Activated T-cell treated with anti-CD3 and anti-CD28 coated beads, Interleukin-2, amount 50 U/mL, for 72 hours (primary cell): ENCODE measurements at regions not wholly inside any gene's neighbourhood (a gene's known extent, or its start where the extent isn't known, plus 50 kb on each side); places are given as distances from the start of the nearest gene placed in this dataset.
"Not testable (repeated sequence)": the region's sequence is repeated elsewhere in the genome, so short reads cannot be mapped to it uniquely, and the experiment has no call there.

ENCODE experiments used
- ATAC-seq, 2 donors: fragments of 150-1000 bp; cut with Tn5 transposase; replicated peaks in 1 of 2; 2 replicates each; pipeline ENCODE4 v1.10.0; 2021; ENCODE audit warnings: moderate library complexity in 2 of 2, mild to moderate bottlenecking in 1 of 2
- DNase-seq, 2 donors: peaks; one replicate each; pipeline ENCODE4 v3.0.0; 2021 to 2022; ENCODE audit warnings: mixed read lengths in 1 of 2
- H3K27ac Mint-ChIP-seq: one replicate; pipeline ENCODE4 v1.8.0; 2022; ENCODE audit warnings: mild to moderate bottlenecking, moderate library complexity, mixed read lengths
- H3K27me3 Mint-ChIP-seq: one replicate; pipeline ENCODE4 v1.8.0; 2022; ENCODE audit warnings: low read depth, mixed read lengths
- H3K36me3 Mint-ChIP-seq, 2 donors: one replicate each; pipeline ENCODE4 v1.8.0; 2022; ENCODE audit warnings: mixed read lengths in 2 of 2, mild to moderate bottlenecking in 1 of 2; ENCODE audit not compliant: insufficient read depth in 2 of 2
- H3K4me1 Mint-ChIP-seq: one replicate; pipeline ENCODE4 v1.8.0; 2022; ENCODE audit warnings: low read depth, mixed read lengths
- H3K4me3 Mint-ChIP-seq, 2 donors: one replicate each; pipeline ENCODE4 v1.8.0; 2022; ENCODE audit warnings: mild to moderate bottlenecking in 2 of 2, mixed read lengths in 2 of 2, moderate library complexity in 2 of 2
- H3K9me3 Mint-ChIP-seq, 2 donors: one replicate each; pipeline ENCODE4 v1.8.0; 2022; ENCODE audit warnings: mixed read lengths in 2 of 2

- no peak for ATAC-seq
Measured at GRCh38 chr4:138599965-138600364, 357.8 kb upstream of the SLC7A11 start.

DNA sequence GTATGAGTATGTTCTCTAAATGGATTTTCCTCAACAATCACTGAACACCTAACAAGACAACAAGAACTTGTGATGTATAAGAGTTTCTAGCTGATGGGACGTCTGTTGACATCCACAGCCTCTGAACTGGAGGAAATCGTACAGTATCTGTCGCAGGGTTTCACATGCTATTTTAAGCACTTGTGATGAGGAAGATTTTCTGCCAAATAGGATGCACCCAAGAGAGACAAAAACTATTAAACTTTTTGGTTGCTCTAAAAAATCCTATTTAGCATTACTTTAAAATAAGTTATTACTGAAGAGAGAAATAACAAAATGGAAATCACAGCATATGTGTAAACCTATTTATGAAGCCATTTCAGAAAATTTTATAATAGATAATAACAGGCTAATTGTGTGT is 356.1 kb upstream of the SLC7A11 start:
- no peaks in the 10 kb centered on the region for H3K27me3 Mint-ChIP-seq
- no peak for DNase-seq
- no peak for ATAC-seq
- H3K4me3 Mint-ChIP-seq = no peak overlapping the region
- H3K27ac Mint-ChIP-seq = no peak overlapping the region
- no peaks in the 10 kb centered on the region for H3K36me3 Mint-ChIP-seq
- H3K9me3 Mint-ChIP-seq = peaks cover 2 to 9% of the 10 kb centered on the region in 2 donors
- H3K4me1 Mint-ChIP-seq = no peaks in the 10 kb centered on the region

More at GRCh38 chr4:138599965-138600364, 357.8 kb upstream of the SLC7A11 start:
- no peaks in the 10 kb centered on the region for H3K4me1 Mint-ChIP-seq
- H3K9me3 Mint-ChIP-seq = peaks cover 2 to 9% of the 10 kb centered on the region in 2 donors
- no peak overlapping the region for H3K4me3 Mint-ChIP-seq
- H3K27me3 Mint-ChIP-seq = no peaks in the 10 kb centered on the region
- H3K36me3 Mint-ChIP-seq = no peaks in the 10 kb centered on the region
- no peak for DNase-seq
- no peak overlapping the region for H3K27ac Mint-ChIP-seq

GRCh38 chr4:138596896-138597295 is 354.7 kb upstream of the SLC7A11 start:
- Mint-ChIP-seq H3K4me3 (no peak overlapping the region), H3K36me3 (no peaks in the 10 kb centered on the region), H3K27me3 (peaks cover 7% of the 10 kb centered on the region), H3K27ac (no peak overlapping the region), H3K4me1 (no peaks in the 10 kb centered on the region), H3K9me3 (peaks cover 2 to 11% of the 10 kb centered on the region in 2 donors)
- ATAC-seq = no peak
- no peak for DNase-seq

DNA sequence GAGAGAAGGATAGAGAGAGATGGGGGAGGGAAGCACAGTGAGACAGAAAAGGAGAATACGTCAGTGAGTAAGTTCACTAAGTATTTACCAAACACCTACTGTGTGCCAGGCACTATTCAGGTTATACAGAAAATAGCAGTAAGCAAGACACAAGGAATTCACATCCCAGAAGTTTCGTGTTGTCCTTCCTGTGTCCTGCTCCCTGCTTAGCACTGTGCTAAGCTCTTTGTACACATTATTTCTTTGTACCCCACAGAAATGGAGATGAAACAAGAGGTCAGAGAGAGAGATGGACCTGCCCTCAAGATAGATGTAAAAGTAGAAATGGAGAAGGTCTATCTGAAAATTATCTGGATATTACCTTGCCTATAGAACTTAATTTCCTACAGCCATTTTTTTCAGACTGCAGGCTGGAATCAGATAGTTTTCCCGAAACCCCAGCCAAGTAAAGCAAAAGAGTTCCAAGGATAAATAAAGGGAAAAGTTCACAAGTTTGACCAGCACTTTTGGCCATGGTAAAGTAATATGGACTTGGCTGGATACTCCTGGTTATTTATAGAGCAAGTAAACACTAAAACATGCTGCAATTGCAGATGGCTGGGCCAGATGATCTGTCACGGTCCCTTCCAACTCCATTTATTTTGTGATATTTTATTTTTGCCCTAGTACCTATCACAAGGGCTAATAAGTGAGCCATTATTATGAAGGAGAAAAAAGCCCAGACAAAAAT is 353.7 kb upstream of the SLC7A11 start:
- ATAC-seq (no peak), DNase-seq (no peak)
- Mint-ChIP-seq H3K27ac (no peak overlapping the region), H3K4me3 (no peak overlapping the region), H3K4me1 (no peaks in the 10 kb centered on the region), H3K36me3 (no peaks in the 10 kb centered on the region), H3K27me3 (peaks cover 8% of the 10 kb centered on the region), H3K9me3 (peaks cover 0 to 9% of the 10 kb centered on the region in 2 donors)

GRCh38 chr4:138595171-138595570 is 353.0 kb upstream of the SLC7A11 start:
- Mint-ChIP-seq H3K27ac (no peak overlapping the region), H3K27me3 (peaks cover 8% of the 10 kb centered on the region), H3K9me3 (peaks cover 0 to 6% of the 10 kb centered on the region in 2 donors), H3K36me3 (no peaks in the 10 kb centered on the region), H3K4me3 (no peak overlapping the region), H3K4me1 (no peaks in the 10 kb centered on the region)
- ATAC-seq (no peak), DNase-seq (no peak)

GRCh38 chr4:138592796-138593195 is 350.6 kb upstream of the SLC7A11 start:
- peaks cover 0 to 2% of the 10 kb centered on the region in 2 donors for H3K9me3 Mint-ChIP-seq
- H3K27me3 Mint-ChIP-seq = peaks cover 8% of the 10 kb centered on the region
- ATAC-seq = no peak
- H3K4me1 Mint-ChIP-seq = no peaks in the 10 kb centered on the region
- H3K4me3 Mint-ChIP-seq = no peak overlapping the region
- no peak for DNase-seq
- no peaks in the 10 kb centered on the region for H3K36me3 Mint-ChIP-seq
- no peak overlapping the region for H3K27ac Mint-ChIP-seq

GRCh38 chr4:138591808-138592207 is 349.7 kb upstream of the SLC7A11 start:
- Mint-ChIP-seq H3K4me3 (no peak overlapping the region), H3K36me3 (no peaks in the 10 kb centered on the region)
- ATAC-seq = no peak

DNA sequence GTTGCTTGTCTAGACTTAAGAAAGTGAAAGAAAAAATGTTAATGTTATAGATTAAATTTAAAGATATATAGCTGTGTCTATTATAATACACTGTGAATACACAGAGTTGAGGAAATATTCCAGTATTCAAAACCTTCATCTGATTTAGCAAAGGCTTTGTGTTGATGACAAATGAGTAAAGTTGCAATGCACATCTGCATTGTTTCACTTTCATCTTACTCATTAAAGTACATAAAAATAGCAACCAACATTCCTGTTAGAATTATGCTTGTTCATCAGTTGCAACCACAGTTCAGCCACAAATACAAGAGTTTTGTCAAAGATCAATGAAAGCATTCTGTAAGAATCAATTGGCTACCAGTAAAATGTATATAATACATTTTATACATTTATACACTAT is 346.4 kb upstream of the SLC7A11 start:
- DNase-seq (no peak), ATAC-seq (no peak)
- no peak overlapping the region for H3K4me3 Mint-ChIP-seq
- H3K9me3 Mint-ChIP-seq = peaks cover 3 to 7% of the 10 kb centered on the region in 2 donors
- H3K27ac Mint-ChIP-seq = no peak overlapping the region
- H3K4me1 Mint-ChIP-seq = no peaks in the 10 kb centered on the region
- H3K27me3 Mint-ChIP-seq = peaks cover 8% of the 10 kb centered on the region
- H3K36me3 Mint-ChIP-seq = no peaks in the 10 kb centered on the region

More at GRCh38 chr4:138591808-138592207, 349.7 kb upstream of the SLC7A11 start:
- Mint-ChIP-seq H3K9me3 (peaks cover 0 to 2% of the 10 kb centered on the region in 2 donors), H3K27ac (no peak overlapping the region), H3K4me1 (no peaks in the 10 kb centered on the region), H3K27me3 (peaks cover 8% of the 10 kb centered on the region)
- DNase-seq = no peak

DNA sequence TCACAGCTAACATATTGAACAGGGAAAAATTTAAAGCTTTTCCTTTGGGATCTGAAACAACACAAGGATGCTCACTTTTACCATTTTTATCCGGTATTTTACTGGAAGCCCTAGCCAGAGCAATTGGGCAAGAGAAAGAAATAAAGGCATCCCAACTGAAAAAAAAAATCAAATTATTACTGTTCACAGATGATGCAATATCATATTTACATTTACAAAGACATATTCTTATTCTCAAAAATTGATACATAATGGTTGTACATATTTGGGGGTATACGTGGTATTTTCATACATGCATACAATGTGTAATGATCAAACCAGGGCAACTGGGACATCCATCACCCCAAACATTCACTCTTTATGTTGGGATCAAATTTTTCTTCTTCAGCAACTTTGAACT is 337.0 kb upstream of the SLC7A11 start:
- H3K36me3 Mint-ChIP-seq = peaks cover 0 to 2% of the 10 kb centered on the region in 2 donors
- peaks cover 8 to 13% of the 10 kb centered on the region in 2 donors for H3K9me3 Mint-ChIP-seq
- ATAC-seq (no peak), DNase-seq (no peak)
- H3K4me1 Mint-ChIP-seq = no peaks in the 10 kb centered on the region
- H3K27ac Mint-ChIP-seq = no peak overlapping the region
- no peaks in the 10 kb centered on the region for H3K27me3 Mint-ChIP-seq
- H3K4me3 Mint-ChIP-seq = no peak overlapping the region

GRCh38 chr4:138577826-138578225 is 335.7 kb upstream of the SLC7A11 start:
- H3K4me3 Mint-ChIP-seq, ATAC-seq, H3K27me3 Mint-ChIP-seq, H3K27ac Mint-ChIP-seq, H3K36me3 Mint-ChIP-seq, H3K4me1 Mint-ChIP-seq, DNase-seq: not testable (repeated sequence)
- H3K9me3 Mint-ChIP-seq = peaks cover 8 to 13% of the 10 kb centered on the region in 2 donors

DNA sequence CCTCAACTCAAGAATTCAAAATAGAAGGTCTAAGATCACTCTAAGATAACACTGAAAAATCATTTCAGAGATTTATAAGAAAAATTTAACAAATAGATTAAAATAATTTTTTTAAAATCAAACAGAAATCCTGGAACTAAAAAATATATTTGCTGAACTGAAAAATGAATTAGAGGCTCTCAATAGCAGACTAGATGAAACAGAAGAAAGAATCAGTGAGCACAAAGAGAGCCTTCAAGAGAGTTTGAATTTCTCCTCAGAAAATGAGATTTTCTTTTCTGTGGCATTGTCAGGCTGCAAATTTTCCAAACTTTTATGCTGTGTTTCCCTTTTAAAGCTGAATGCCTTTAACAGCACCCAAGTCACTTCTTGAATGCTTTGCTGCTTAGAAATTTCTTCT is 335.0 kb upstream of the SLC7A11 start:
- Mint-ChIP-seq H3K4me3 (no peak overlapping the region), H3K36me3 (peaks cover 0 to 2% of the 10 kb centered on the region in 2 donors), H3K27me3 (no peaks in the 10 kb centered on the region), H3K9me3 (peaks cover 8 to 14% of the 10 kb centered on the region in 2 donors), H3K4me1 (no peaks in the 10 kb centered on the region), H3K27ac (no peak overlapping the region)
- no peak for DNase-seq
- no peak for ATAC-seq

DNA sequence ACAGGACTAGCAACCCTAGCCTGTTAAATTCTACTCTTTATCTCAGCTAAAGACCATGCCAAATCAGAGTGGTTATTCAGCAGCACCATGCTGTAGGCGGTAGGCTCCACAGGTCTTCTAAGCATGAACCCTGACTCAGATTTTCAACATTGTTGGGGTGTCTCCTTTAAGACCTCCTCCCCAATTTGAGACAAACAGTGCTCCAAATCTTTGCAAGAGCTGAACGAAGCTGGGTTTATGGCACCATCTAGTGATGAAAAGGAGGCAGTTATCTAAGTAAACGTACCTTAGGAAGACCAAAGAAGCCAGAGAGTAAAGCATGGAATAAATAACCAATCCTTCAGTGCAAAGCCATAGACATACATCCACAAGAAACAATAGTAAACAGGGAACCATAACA is 334.5 kb upstream of the SLC7A11 start:
- ATAC-seq = no peak

DNA sequence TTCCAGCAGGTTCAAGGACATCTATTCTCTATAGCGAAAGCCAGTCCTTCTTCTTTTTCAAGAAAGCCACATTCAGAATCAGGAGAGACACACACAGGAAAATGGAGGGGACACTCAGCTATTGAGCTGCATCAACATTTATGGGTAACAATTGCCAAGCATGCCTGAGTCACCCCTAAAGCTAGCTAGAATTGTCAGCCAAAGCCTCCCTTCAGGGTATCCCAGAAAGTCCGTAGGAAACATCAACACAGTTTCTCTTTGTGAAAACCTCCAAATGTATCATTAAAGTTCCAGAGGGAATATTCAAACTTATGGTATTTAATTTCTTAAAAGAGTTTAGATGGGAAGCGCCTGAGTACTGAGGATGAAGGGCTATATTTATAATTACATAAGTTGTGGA is 331.1 kb upstream of the SLC7A11 start:
- Mint-ChIP-seq H3K9me3 (peaks cover 9 to 13% of the 10 kb centered on the region in 2 donors), H3K4me3 (no peak overlapping the region), H3K4me1 (no peaks in the 10 kb centered on the region), H3K27ac (no peak overlapping the region), H3K27me3 (no peaks in the 10 kb centered on the region), H3K36me3 (peaks cover 0 to 2% of the 10 kb centered on the region in 2 donors)
- ATAC-seq = no peak
- no peak for DNase-seq

More for the DNA sequence above, 334.5 kb upstream of the SLC7A11 start:
- Mint-ChIP-seq H3K36me3 (peaks cover 0 to 2% of the 10 kb centered on the region in 2 donors), H3K4me3 (no peak overlapping the region), H3K9me3 (peaks cover 8 to 14% of the 10 kb centered on the region in 2 donors), H3K27ac (no peak overlapping the region), H3K27me3 (no peaks in the 10 kb centered on the region), H3K4me1 (no peaks in the 10 kb centered on the region)
- DNase-seq = no peak

DNA sequence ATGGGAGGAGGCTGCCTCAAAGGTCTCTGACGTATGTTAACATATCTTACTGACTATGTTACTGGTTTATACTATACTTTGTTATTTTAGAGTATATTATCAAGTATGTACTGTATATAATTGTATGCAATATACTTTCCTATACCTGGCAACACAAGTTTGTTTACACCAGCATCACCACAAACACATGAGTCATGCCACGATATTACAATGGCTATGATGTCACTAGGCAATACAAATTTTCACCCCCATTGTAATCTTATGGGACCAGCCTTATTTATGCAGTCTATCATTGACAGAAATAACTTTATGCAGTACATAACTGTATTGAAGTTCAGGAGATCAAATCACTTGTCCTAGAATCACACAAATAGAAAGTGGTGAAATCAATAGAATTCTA is 329.9 kb upstream of the SLC7A11 start:
- Mint-ChIP-seq H3K9me3 (peaks cover 1 to 5% of the 10 kb centered on the region in 2 donors), H3K4me3 (no peak overlapping the region), H3K27ac (no peak overlapping the region), H3K27me3 (no peaks in the 10 kb centered on the region), H3K4me1 (no peaks in the 10 kb centered on the region), H3K36me3 (peaks cover 0 to 2% of the 10 kb centered on the region in 2 donors)
- no peak for DNase-seq
- ATAC-seq = no peak
